Hindlimb muscle (tissue), 1 donor: ENCODE measurements at regions not wholly inside any gene's neighbourhood (a gene's known extent, or its start where the extent isn't known, plus 50 kb on each side); places are given as distances from the start of the nearest gene placed in this dataset.
"Not testable (repeated sequence)": the region's sequence is repeated elsewhere in the genome, so short reads cannot be mapped to it uniquely, and the experiment has no call there.

Experiments
- DNase-seq: peaks from one replicate; pipeline ENCODE4 v3.0.0-alpha.2; 2013

DNA sequence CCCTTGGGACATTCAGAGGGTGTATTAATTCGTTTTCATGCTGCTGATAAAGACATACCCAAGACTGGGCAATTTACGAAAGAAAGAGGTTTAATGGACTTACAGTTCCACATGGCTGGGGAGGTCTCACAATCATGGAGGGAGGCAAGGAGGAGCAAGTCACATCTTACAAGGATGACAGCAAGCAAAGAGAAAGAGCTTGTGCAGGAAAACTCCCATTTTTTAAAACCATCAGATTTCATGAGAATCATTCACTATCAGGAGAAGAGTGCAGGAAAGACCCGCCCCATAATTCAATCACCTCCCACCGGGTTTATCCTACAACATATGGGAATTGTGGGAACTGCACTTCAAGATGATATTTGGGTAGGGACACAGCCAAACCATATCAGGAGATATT, 367.1 kb upstream of the SLC35B3 start:
- DNase-seq: not testable (repeated sequence)

DNA sequence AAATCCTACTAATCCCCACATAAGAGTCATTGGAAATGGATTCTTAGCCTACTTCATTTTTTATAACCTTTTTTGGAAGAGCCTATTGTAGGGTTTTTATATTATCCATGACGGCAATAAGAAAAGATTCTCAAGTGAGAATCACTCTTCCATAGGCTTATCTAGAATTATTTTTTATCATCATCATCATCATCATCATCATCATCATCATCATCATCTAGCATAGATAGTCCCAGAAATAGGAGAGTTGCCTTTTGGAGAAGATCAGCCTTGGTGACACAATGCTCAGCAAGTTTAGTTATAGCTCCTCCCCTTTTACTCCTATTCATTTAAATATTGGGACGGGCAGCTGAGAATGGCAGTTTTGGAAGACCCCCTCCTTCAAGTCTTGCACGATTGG, 359.1 kb upstream of the SLC35B3 start:
- DNase-seq: no peak

GRCh38 chr6:8789878-8790277, 354.5 kb upstream of the SLC35B3 start:
- DNase-seq: no peak

- no peak for DNase-seq
Observed at GRCh38 chr6:8785223-8785622, 349.9 kb upstream of the SLC35B3 start.

DNA sequence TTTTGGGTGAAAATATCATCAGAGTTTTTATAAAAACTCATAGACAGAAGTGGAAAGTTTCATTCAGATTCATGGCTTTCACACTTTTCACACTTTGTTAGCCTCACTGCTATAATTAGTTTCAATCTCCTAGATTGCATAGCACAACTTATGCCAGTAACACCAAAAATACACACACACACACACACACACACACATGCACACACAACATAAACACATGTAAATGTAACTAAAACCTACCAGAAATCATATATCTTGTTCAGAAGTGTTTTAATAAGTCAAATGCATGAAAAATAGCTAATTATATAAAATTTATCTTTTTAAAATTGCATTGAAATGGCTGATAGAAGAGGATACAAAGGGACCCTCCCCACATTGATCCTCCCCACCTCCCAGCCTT, 347.8 kb upstream of the SLC35B3 start:
- DNase-seq: no peak

GRCh38 chr6:8780653-8781052, 345.3 kb upstream of the SLC35B3 start:
- no peak for DNase-seq

DNA sequence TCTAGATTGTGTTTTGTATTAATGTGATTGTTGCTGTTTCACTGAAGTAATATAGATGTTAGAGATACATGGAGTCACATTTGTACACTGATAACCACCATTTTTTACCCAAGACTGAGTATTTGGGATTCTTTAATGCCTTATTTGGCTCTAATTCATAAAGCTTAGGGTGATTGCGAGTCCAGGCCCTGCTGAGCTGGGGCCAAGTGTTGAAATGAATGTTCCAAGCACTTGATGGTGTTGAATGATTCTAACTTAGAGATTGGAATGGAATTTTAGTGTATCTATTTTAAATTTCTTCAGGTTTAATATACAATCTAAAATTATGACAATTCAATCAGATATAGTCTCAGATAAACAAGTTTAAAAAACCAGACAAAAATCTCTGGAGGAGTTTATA, 329.4 kb upstream of the SLC35B3 start:
- no peak for DNase-seq

DNA sequence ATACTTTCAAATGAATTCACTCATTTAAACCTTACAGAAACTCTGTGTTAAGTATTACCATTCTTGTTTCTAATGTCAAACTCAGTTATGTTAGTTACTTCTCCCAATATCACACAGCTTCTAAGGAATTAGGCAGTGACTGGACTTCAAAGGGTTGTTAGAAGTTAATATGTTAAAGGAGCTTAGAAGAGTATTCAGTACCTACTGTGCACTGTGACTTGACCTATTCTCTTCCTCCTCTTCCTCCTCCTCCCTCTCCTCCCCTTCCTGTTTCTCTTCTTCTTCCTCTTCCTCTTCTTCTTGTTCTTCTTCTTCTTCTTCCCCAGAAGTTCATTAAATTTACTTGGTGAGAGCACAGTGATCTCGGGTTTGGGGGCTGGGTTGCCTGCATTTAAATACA, 325.6 kb upstream of the SLC35B3 start:
- DNase-seq: no peak

- no peak for DNase-seq
Observed at GRCh38 chr6:8758412-8758811, 323.1 kb upstream of the SLC35B3 start.

GRCh38 chr6:8750627-8751026, 315.3 kb upstream of the SLC35B3 start:
- no peak for DNase-seq

- DNase-seq: no peak
Observed at GRCh38 chr6:8749465-8749864, 314.1 kb upstream of the SLC35B3 start.

DNA sequence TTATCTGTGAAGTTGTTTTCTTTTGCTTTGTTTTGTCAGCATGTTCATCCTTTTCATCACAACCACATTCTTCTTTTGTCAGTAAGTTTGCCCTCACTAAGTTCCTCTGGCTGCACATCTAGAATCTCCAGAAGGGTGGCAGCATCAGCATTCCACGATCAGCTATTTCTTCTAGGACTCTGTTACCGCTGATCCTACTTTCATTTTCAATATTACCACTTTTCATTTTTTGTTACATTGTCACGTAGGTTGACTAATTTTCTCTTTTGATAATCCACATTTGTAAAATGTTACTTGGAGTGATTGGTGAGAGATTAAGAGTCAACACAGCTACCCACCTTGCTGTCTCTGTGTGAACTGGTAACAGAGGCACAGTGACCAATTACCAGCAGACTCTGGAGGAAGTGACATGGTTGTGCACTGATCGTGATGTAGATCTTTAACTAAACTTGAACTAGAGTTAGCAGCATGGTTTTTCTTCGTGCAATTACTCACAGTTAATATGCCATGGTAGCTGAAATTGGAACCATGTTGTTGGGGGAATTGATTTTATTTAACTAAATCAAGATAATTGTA, 307.9 kb upstream of the SLC35B3 start:
- DNase-seq: no peak

- no peak for DNase-seq
Observed at GRCh38 chr6:8739454-8739853, 304.1 kb upstream of the SLC35B3 start.

GRCh38 chr6:8738951-8739350, 303.6 kb upstream of the SLC35B3 start:
- DNase-seq: no peak

GRCh38 chr6:8736156-8736895, 301.0 kb upstream of the SLC35B3 start:
- no peak for DNase-seq

DNA sequence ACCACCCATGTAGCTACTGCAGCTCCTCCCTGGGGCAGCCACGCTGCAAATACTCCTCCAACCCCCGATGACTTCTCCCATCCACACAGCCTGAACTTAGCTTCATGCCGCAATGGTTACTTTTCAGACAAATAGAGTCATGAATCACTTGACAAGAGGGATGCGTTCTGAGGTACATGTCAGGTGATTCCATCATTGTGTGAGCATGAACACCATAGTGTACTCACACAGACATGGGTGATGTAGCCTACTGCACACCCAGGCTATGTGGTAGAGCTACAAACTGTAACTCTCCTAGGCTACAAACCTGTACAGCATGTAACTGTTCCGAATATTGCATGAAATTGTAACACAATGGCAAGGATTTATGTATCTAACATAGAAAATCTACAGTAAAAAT, 298.5 kb upstream of the SLC35B3 start:
- DNase-seq: no peak

- no peak for DNase-seq
Observed at GRCh38 chr6:8731874-8732273, 296.5 kb upstream of the SLC35B3 start.

DNA sequence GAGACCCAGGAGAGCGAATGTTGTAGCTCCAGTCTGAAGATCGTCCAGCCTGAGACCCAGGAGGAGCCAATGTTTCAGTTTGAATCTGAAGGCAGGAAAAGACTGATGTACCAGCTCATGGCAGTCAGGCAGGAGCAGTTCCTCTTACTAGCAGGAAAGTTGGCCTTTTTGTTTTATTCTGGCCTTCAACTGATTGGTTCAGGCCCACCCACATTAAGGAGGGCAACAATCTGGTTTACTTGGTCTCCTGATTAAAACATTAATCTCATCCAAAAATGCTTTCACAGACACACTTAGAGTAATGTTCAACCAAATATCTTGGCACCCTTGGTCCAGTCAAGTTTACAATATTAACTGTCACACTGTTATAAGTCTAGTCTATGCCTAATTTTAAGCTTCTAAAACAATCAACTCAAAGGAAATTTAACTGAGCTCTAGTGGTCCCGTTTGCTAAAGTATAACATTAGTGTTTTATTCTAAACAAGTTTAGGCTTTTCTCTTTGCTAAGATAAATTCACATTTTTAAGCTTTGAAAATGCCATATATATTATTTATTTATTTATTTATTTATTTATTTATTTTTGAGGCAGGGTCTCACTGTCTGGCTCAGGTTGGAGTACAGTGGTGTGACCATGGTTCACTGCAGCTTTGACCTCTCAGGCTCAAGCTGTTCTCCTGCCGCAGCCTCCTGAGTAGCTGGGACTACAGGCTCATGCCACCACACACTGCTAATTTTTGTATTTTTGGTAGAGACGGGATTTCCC, 275.5 kb upstream of the SLC35B3 start:
- no peak for DNase-seq

DNA sequence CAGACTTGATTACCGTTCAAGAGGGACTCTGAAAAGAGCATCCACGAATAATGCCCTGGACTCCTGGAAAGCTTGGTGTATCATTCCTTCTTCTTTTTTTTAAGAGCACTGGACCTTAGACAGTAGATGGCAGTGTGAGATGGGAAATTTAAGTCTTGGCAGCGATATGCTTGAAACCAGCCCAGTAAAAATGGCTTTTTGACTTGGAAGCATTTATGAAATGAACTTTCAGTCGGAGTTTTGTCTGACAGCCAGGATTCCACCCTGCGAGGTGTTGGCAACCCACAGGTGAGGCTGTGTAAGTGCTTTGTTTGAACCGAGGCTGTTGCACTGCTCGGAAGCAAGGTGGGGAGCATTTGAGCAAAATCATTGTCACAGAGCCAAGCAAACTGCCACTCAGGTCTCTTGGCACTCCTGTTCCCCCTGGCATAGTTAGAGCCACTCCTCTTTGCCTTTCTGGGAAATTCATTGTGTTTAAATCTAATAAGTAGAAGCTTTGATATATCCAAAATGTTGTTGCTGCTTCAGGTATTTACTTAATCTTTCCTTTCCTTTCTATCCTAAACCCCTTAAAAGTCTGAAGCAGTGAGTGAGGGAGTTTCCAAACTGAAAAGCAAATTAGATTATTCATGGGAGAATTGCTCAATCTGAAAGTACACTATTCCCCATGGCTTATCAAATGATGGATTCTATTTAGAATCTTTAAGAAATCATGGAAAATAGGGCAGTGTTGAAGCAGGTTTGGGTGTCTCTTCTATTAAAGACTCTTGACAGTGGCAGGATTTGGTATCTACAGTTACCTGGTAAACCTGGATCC, 272.8 kb upstream of the SLC35B3 start:
- peak; percentile 38 for DNase-seq

- DNase-seq: no peak
Observed at GRCh38 chr6:8707369-8707768, 272.0 kb upstream of the SLC35B3 start.

GRCh38 chr6:8705435-8706020, 270.2 kb upstream of the SLC35B3 start:
- no peak for DNase-seq

GRCh38 chr6:8703059-8703458, 267.7 kb upstream of the SLC35B3 start:
- no peak for DNase-seq

DNA sequence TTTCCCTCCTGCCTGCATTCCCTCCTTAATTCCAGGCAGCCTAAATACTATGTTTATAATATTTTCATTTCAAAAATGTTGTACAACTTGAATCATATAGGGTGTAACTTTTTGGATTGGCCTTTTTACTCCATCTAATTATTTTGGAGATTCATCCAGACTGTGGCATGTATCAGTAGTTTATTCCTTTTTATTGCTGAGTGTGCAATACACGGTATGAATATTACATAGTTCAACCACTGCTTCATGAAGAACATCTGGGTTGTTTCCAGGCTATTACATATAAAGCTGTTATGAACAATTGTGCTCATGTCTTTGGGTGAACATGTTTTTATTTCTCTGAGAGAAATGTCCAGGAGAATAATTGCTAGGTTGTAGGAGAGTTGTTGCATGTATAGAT, 253.5 kb upstream of the SLC35B3 start:
- no peak for DNase-seq
